ENCODE measurements at regions not wholly inside any gene's neighbourhood (a gene's known extent, or its start where the extent isn't known, plus 50 kb on each side); places are given as distances from the start of the nearest gene placed in this dataset.

DNA sequence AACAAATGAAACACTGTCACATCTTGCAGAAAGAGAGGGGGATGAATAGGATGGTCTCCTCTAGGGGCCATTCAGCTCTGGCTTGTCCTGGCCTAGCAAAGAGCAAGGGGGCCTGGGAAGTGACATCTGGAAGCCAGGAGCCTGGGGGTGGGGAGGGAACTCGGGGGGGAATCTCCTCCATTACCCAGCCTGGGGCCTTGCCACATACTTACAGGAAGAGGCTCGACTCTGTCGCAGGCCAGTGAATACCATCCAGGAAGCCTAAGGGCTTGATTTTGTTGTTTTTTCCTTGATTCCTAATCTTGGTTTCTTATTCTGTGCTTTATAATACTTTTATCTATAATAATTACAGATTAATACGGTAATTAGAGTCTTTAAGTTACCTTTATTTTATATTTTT, 797.5 kb upstream of the ID2 start:
- Mint-ChIP-seq H3K4me1 (no peaks in the 10 kb centered on the region), H3K9me3 (no peaks in the 10 kb centered on the region), H3K4me3 (no peak overlapping the region), H3K27ac (no peak overlapping the region), H3K36me3 (no peaks in the 10 kb centered on the region), H3K27me3 (no peaks in the 10 kb centered on the region)
- Histone ChIP-seq H3K9me3 (ENCODE audit: control insufficient read depth in 2 of 2, low read length in 2 of 2) (no peaks in the 10 kb centered on the region), H3K36me3 (ENCODE audit: control insufficient read depth, insufficient read depth, low read length) (no peaks in the 10 kb centered on the region), H3K27me3 (ENCODE audit: control insufficient read depth, insufficient read depth, low read length) (no peaks in the 10 kb centered on the region), H3K27ac (ENCODE audit: insufficient read depth, low read length, poor library complexity, severe bottlenecking) (no peak overlapping the region), H3K4me3 (ENCODE audit: low read depth, low read length) (no peak overlapping the region), H3K4me1 (ENCODE audit: control insufficient read depth, insufficient read depth, low read length, poor library complexity, severe bottlenecking) (no peaks in the 10 kb centered on the region)
- no peak for ATAC-seq (ENCODE audit: low read depth in 2 of 2)
- DNase-seq = no peak

DNA sequence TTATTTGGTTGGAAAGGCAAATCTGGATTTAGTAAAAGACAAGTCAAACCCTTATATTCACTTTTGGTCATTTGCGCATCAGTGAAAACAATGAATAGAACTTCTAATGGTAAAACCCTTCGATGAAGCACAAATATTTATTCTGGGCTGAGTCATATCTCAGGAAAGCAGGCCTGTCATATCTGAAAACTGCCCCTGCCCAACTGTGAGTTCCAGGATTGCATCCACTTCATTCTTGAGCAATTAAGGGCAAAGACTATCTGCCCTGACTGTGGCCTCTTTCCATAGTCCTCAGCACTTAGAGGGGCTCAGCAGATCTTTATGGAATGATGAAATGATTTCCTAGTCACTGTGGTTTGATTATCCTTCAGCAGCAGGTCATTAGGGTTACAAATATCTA, 795.2 kb upstream of the ID2 start:
- no peak overlapping the region for H3K4me3 ChIP-seq (ENCODE audit: low read depth, low read length)
- H3K9me3 ChIP-seq (ENCODE audit: control insufficient read depth in 2 of 2, low read length in 2 of 2) = no peaks in the 10 kb centered on the region
- H3K36me3 ChIP-seq (ENCODE audit: control insufficient read depth, insufficient read depth, low read length) = no peaks in the 10 kb centered on the region
- ATAC-seq (ENCODE audit: low read depth in 2 of 2) (no peak), DNase-seq (no peak)
- no peak overlapping the region for H3K27ac ChIP-seq (ENCODE audit: insufficient read depth, low read length, poor library complexity, severe bottlenecking)
- no peaks in the 10 kb centered on the region for H3K4me1 Mint-ChIP-seq
- no peak overlapping the region for H3K4me3 Mint-ChIP-seq
- no peaks in the 10 kb centered on the region for H3K27me3 Mint-ChIP-seq
- H3K27me3 ChIP-seq (ENCODE audit: control insufficient read depth, insufficient read depth, low read length) = peaks cover 3% of the 10 kb centered on the region
- H3K9me3 Mint-ChIP-seq = peaks cover 0 to 2% (median 0%) of the 10 kb centered on the region in 7 donors
- no peaks in the 10 kb centered on the region for H3K4me1 ChIP-seq (ENCODE audit: control insufficient read depth, insufficient read depth, low read length, poor library complexity, severe bottlenecking)
- no peak overlapping the region for H3K27ac Mint-ChIP-seq
- H3K36me3 Mint-ChIP-seq = no peaks in the 10 kb centered on the region

DNA sequence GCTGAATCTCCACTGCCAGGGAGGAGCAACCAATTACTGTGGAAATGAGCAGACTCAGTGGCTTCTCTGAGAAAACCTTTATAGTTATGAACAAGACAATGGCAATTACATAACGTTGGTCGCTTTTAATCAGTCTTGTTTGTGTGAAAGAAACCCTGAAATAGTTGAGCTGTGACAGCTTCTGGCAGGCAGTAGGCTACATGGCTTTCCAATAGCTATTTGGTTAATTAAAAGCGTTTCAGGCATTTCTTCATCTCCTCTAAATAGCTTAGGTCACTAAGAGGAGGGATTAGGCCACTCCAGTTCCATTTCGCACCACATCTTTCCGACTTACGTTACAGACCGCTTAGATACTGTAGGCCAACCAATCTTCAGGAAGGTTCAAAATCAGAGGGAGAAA, 794.4 kb upstream of the ID2 start:
- Histone ChIP-seq H3K27me3 (ENCODE audit: control insufficient read depth, insufficient read depth, low read length) (peaks cover 3% of the 10 kb centered on the region), H3K36me3 (ENCODE audit: control insufficient read depth, insufficient read depth, low read length) (no peaks in the 10 kb centered on the region), H3K4me3 (ENCODE audit: low read depth, low read length) (no peak overlapping the region), H3K4me1 (ENCODE audit: control insufficient read depth, insufficient read depth, low read length, poor library complexity, severe bottlenecking) (no peaks in the 10 kb centered on the region), H3K27ac (ENCODE audit: insufficient read depth, low read length, poor library complexity, severe bottlenecking) (no peak overlapping the region), H3K9me3 (ENCODE audit: control insufficient read depth in 2 of 2, low read length in 2 of 2) (no peaks in the 10 kb centered on the region)
- Mint-ChIP-seq H3K36me3 (no peaks in the 10 kb centered on the region), H3K4me1 (no peaks in the 10 kb centered on the region), H3K27ac (no peak overlapping the region), H3K9me3 (peaks cover 0 to 2% (median 0%) of the 10 kb centered on the region in 7 donors), H3K4me3 (no peak overlapping the region), H3K27me3 (no peaks in the 10 kb centered on the region)
- DNase-seq (no peak), ATAC-seq (ENCODE audit: low read depth in 2 of 2) (no peak)

DNA sequence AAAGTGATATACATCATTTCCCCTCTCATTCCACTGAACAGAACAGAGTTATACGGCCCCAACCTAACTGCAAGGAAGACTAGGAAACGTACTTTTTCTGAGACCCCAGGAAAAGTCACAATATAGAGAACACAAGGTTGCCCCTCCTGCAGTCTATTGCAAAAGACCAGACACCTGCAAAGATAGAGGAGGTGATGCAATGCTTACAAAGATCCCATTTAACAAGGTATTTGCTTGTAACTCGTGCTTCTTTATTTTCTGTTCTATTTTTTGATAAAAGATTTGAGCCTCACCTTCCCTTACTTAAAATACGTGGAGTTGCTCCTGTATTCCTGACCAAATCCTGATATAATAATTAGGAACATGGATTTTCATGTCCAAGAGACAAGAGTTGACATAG, 793.0 kb upstream of the ID2 start:
- Histone ChIP-seq H3K27ac (ENCODE audit: insufficient read depth, low read length, poor library complexity, severe bottlenecking) (no peak overlapping the region), H3K36me3 (ENCODE audit: control insufficient read depth, insufficient read depth, low read length) (no peaks in the 10 kb centered on the region), H3K27me3 (ENCODE audit: control insufficient read depth, insufficient read depth, low read length) (peaks cover 3% of the 10 kb centered on the region), H3K4me1 (ENCODE audit: control insufficient read depth, insufficient read depth, low read length, poor library complexity, severe bottlenecking) (no peaks in the 10 kb centered on the region), H3K9me3 (ENCODE audit: control insufficient read depth in 2 of 2, low read length in 2 of 2) (no peaks in the 10 kb centered on the region), H3K4me3 (ENCODE audit: low read depth, low read length) (no peak overlapping the region)
- DNase-seq (no peak), ATAC-seq (ENCODE audit: low read depth in 2 of 2) (no peak)
- no peaks in the 10 kb centered on the region for H3K36me3 Mint-ChIP-seq
- H3K4me1 Mint-ChIP-seq = no peaks in the 10 kb centered on the region
- no peak overlapping the region for H3K4me3 Mint-ChIP-seq
- H3K27ac Mint-ChIP-seq = no peak overlapping the region
- H3K27me3 Mint-ChIP-seq = no peaks in the 10 kb centered on the region
- peaks cover 0 to 2% (median 0%) of the 10 kb centered on the region in 7 donors for H3K9me3 Mint-ChIP-seq

DNA sequence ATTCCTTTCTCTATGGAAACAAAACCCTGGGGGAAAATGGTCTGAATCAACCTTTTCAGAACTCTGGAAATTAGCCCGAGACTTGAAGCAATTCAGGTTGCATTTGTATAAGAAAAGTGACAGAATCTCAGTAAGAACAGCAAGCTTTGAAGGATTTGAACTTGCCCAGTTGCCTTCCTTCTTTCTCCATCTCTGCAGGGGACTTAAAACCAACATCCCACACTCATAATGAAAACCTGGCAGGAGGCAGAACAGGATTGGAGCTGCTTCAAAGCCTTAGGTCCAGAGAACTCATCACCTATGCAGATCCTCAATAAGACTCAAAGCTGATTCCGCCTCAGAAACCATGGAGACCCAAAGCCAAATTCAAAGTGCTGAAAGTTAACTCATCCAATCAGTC, 790.5 kb upstream of the ID2 start:
- Mint-ChIP-seq H3K4me3 (no peak overlapping the region), H3K36me3 (no peaks in the 10 kb centered on the region), H3K27me3 (peaks cover 5% of the 10 kb centered on the region), H3K4me1 (no peaks in the 10 kb centered on the region), H3K27ac (no peak overlapping the region), H3K9me3 (peaks cover 0 to 2% (median 0%) of the 10 kb centered on the region in 7 donors)
- Histone ChIP-seq H3K36me3 (ENCODE audit: control insufficient read depth, insufficient read depth, low read length) (no peaks in the 10 kb centered on the region), H3K4me1 (ENCODE audit: control insufficient read depth, insufficient read depth, low read length, poor library complexity, severe bottlenecking) (no peaks in the 10 kb centered on the region), H3K9me3 (ENCODE audit: control insufficient read depth in 2 of 2, low read length in 2 of 2) (no peaks in the 10 kb centered on the region), H3K4me3 (ENCODE audit: low read depth, low read length) (no peak overlapping the region), H3K27me3 (ENCODE audit: control insufficient read depth, insufficient read depth, low read length) (peaks cover 3% of the 10 kb centered on the region), H3K27ac (ENCODE audit: insufficient read depth, low read length, poor library complexity, severe bottlenecking) (no peak overlapping the region)
- DNase-seq (no peak), ATAC-seq (ENCODE audit: low read depth in 2 of 2) (no peak)

DNA sequence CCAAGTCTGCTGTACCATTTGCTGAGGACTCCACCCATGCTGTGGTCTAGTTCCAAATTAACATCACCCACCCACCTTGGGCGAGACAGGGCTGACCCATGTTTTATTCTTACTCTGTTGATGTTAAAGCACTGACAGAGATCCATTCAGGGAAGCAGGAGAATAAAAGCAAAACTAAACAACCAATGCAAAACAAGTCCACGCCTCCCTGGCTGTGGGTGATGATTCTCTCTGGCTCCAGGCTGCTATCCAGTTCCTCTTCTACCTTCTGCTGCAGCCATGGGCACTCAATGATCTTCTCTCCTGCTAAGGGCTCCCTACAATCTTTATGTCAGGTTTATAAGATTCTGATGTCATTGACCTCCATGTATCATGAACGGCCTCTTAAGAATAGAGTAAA, 786.6 kb upstream of the ID2 start:
- Histone ChIP-seq H3K36me3 (ENCODE audit: control insufficient read depth, insufficient read depth, low read length) (no peaks in the 10 kb centered on the region), H3K4me3 (ENCODE audit: low read depth, low read length) (no peak overlapping the region), H3K9me3 (ENCODE audit: control insufficient read depth in 2 of 2, low read length in 2 of 2) (no peaks in the 10 kb centered on the region), H3K4me1 (ENCODE audit: control insufficient read depth, insufficient read depth, low read length, poor library complexity, severe bottlenecking) (no peaks in the 10 kb centered on the region), H3K27me3 (ENCODE audit: control insufficient read depth, insufficient read depth, low read length) (peaks cover 5% of the 10 kb centered on the region), H3K27ac (ENCODE audit: insufficient read depth, low read length, poor library complexity, severe bottlenecking) (no peak overlapping the region)
- H3K4me3 Mint-ChIP-seq = no peak overlapping the region
- no peak overlapping the region for H3K27ac Mint-ChIP-seq
- no peak for ATAC-seq (ENCODE audit: low read depth in 2 of 2)
- H3K9me3 Mint-ChIP-seq = peaks cover 0 to 2% (median 0%) of the 10 kb centered on the region in 7 donors
- no peak for DNase-seq
- H3K4me1 Mint-ChIP-seq = peaks cover 0 to 3% (median 0%) of the 10 kb centered on the region in 4 donors
- H3K27me3 Mint-ChIP-seq = peaks cover 20% of the 10 kb centered on the region
- no peaks in the 10 kb centered on the region for H3K36me3 Mint-ChIP-seq

DNA sequence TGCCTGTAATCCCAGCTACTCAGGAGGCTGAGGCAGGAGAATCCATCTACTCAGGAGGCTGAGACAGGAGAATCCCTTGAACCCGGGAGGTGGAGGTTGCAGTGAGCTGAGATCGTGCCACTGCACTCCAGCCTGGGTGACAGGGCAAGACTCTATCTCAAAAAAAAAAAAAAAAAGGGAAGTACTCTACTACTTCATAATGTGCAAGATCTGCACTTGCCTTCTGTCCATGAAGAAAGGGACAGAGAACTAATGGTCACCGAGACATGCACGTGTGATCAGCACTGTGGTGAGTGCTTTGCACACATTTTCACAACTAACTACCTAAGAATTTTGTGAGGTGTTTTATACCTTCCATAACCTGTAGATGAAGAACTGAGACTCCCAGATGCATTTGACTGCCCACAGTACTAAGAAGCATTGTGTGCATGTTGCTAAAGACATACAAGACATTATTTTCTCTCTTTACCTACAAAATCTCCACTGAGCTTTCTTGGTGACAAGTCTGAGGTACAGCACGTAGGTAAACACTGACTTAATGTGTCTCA, 784.8 kb upstream of the ID2 start:
- ATAC-seq (ENCODE audit: low read depth in 2 of 2) (no peak), DNase-seq (no peak)
- Histone ChIP-seq H3K4me1 (ENCODE audit: control insufficient read depth, insufficient read depth, low read length, poor library complexity, severe bottlenecking) (no peaks in the 10 kb centered on the region), H3K9me3 (ENCODE audit: control insufficient read depth in 2 of 2, low read length in 2 of 2) (no peaks in the 10 kb centered on the region), H3K4me3 (ENCODE audit: low read depth, low read length) (no peak overlapping the region), H3K36me3 (ENCODE audit: control insufficient read depth, insufficient read depth, low read length) (no peaks in the 10 kb centered on the region), H3K27ac (ENCODE audit: insufficient read depth, low read length, poor library complexity, severe bottlenecking) (no peak overlapping the region), H3K27me3 (ENCODE audit: control insufficient read depth, insufficient read depth, low read length) (peaks cover 5% of the 10 kb centered on the region)
- Mint-ChIP-seq H3K27ac (no peak overlapping the region), H3K4me1 (peaks cover 0 to 3% (median 0%) of the 10 kb centered on the region in 4 donors), H3K9me3 (no peaks in the 10 kb centered on the region), H3K27me3 (peaks cover 23% of the 10 kb centered on the region), H3K4me3 (no peak overlapping the region), H3K36me3 (no peaks in the 10 kb centered on the region)

DNA sequence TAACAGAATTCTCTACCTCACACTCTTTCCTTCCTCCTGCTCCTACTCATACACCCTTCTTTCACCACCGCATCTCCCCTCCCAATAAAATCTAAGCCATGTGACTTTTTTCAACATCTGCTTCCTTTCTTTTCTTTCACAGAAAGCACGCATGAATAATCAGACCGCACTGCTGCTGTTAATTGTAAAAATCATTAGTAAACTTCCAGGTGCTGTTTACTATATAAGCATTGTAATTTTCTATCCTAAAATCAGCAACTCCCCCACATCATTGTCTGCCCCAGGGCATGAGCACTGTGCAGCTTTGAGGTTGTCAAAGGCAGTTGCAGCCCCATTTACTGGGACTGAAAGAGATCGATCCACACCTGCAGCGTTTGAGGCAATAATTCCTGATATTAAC, 782.6 kb upstream of the ID2 start:
- Histone ChIP-seq H3K36me3 (ENCODE audit: control insufficient read depth, insufficient read depth, low read length) (no peaks in the 10 kb centered on the region), H3K27ac (ENCODE audit: insufficient read depth, low read length, poor library complexity, severe bottlenecking) (no peak overlapping the region), H3K27me3 (ENCODE audit: control insufficient read depth, insufficient read depth, low read length) (peaks cover 5% of the 10 kb centered on the region), H3K9me3 (ENCODE audit: control insufficient read depth in 2 of 2, low read length in 2 of 2) (no peaks in the 10 kb centered on the region), H3K4me3 (ENCODE audit: low read depth, low read length) (no peak overlapping the region), H3K4me1 (ENCODE audit: control insufficient read depth, insufficient read depth, low read length, poor library complexity, severe bottlenecking) (no peaks in the 10 kb centered on the region)
- Mint-ChIP-seq H3K9me3 (no peaks in the 10 kb centered on the region), H3K4me3 (no peak overlapping the region), H3K4me1 (peaks cover 0 to 3% (median 0%) of the 10 kb centered on the region in 4 donors), H3K27ac (no peak overlapping the region), H3K36me3 (no peaks in the 10 kb centered on the region), H3K27me3 (peaks cover 20% of the 10 kb centered on the region)
- DNase-seq = no peak
- ATAC-seq (ENCODE audit: low read depth in 2 of 2) = no peak
